ENCODE measurements at regions not wholly inside any gene's neighbourhood (a gene's known extent, or its start where the extent isn't known, plus 50 kb on each side); places are given as distances from the start of the nearest gene placed in this dataset.

DNA sequence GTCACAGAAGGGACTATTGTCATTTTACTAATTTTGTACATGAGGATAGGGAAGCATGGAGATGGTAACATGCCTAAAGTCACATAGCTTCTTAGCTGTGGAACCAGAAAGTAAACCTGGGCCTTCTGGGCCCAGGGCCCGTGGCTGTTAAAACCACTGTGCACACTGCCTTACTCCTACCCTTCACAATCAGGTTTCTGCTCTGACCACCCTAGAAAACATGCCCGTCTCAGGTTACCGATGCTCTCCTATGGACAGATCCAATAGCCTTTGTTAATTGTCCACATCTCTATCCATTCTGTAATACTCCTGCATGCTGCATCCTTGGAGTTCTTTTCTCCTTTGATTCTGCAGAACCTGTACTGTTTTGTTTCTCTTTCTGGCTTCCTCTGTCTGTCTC, 79.0 kb upstream of the TACR1 start:
- no peak for DNase-seq (ENCODE audit: low spot score)

DNA sequence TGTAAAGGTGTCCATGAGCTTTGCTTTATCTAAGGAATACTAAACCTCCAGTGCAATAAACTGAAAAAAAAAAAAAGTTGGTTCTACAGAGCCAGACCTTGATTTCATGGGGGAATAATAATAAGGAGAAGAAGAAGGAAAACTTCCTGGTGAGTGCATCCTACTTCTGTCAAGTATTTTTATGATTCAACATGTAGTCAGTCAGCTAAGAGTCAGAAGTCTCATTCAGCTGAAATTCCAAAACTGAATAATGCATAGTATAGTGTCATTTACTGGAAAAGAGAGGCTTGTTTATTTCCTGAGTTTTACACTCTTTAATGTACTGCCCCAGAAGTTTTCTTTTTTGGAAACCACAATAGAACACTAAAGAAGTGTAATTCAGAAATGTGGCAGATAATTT, 77.8 kb upstream of the TACR1 start:
- no peak for DNase-seq (ENCODE audit: low spot score)

DNA sequence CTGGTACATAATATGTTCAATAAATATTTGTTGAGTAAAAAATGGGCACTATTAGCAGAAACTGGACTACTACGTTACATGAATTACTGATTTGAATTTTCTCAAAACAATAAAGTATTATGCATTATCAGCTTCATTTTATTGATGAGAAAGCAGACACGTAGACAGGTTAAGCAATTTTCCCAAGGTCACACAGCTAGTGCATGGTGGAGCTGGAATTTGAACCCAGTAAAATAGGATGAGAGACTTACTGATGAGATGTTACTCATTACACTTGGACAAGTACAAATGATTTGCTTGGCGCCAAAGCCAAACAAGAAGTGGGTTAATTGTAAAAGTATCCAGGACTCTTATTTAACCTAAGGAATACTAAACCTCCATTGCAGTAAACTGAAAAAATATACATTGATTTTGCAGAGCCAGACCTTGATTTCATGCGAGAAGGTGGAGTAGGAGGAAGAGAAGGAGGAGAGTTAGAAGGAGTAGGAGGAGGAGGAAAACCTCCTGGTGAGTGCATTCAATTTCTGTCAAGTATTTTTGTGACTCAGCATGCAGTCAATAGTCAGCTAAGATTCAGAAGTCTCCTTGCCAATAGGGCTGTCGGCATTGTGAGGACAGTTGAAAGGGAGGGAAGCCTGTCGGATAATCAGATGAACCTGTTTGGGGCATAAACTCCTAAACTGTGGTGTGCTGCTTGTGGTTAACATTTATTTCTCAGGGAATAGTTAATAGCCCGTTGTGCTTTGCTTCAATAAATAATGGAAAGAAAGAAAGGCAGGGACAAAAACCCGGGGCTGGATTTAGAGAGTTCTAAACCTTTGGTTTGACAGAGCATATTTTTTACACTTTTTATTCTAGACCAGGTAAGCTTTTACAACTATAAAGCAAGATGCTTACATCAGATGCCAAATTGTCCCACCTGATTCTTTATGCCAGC, 77.0 kb upstream of the TACR1 start:
- DNase-seq (ENCODE audit: low spot score), result no peak

GRCh38 chr2:75274936-75275335, 75.6 kb upstream of the TACR1 start:
- DNase-seq (ENCODE audit: low spot score), result no peak

DNA sequence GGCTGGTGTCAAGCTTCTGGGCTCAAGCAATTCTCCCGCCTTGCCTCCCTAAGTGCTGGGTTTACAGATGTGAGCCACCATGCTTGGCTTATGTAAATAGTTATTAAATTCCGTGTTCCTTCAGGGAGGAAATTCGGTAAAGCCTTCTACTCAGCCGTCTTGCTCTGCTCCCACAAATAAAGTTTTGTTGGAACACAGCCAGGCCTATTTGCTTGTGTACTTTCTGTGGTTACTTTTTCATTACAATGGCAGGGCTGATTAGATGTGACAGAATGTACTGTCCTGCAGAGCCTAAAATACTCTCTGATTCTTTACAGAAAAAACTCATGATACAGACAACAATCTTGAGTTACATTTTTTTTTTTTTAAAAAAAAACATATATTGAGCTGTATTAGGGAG, 68.8 kb upstream of the TACR1 start:
- DNase-seq (ENCODE audit: low spot score), result no peak

DNA sequence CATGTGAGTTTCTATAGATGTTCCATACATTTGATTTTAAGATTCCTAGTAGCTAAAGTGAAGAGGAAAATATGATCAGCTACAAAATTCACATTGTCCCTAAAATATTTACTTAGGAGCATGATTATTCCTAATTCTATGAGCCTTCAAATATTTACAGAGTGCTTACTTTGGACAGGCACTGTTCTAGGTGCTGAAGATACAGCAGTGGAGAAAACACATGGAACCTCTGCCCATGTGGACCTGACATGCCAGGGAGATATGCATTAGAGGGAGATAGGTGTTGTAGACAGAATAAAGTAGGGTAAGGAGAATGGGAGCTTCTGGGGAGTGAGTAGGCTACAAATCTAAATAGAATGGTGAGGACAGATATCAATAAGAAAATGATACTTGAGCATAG, 62.6 kb upstream of the TACR1 start:
- DNase-seq (ENCODE audit: low spot score), result no peak

DNA sequence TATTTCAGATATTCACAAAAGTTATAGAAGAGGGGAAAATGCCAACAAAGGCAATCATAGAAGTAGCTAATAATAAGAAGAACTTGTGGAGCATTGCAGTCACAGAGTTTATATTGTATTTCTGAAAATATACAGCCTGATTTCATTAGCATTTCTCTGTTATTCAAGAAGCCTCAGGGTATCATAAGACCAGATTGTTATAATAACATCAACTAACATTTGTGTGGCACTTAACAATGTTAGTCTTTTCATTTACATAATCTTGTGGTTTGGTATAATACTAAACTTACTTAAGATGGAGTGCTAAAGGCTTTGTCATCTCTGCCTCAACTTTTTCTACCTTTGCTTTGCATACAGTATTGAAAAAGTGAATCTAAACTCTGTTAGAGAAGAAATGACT, 61.6 kb upstream of the TACR1 start:
- DNase-seq (ENCODE audit: low spot score), result no peak

- DNase-seq (ENCODE audit: low spot score), result no peak
These were observed 59.3 kb upstream of the TACR1 start for GRCh38 chr2:75258620-75259019.

- DNase-seq (ENCODE audit: low spot score), result no peak
These were observed 57.2 kb upstream of the TACR1 start for GRCh38 chr2:75256485-75256884.

DNA sequence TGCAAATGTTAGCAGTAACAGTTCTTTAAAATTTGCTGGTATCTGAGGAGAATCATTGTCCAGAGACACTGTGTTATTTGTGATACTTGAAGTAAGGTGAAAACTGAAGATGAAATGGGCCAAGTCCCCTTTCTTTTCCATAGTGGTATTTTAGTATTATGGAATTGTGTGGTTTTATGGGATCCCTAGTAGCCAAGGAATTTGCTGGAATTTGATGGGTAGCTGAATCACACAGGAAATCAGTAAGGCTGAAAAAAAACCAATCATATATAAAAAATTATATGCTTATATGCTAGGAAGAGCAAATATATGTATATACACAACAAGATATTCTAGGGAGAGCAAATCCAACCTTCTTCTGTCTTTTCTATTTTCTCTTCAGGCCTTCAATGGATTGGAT, 54.2 kb upstream of the TACR1 start:
- no peak for DNase-seq (ENCODE audit: low spot score)

DNA sequence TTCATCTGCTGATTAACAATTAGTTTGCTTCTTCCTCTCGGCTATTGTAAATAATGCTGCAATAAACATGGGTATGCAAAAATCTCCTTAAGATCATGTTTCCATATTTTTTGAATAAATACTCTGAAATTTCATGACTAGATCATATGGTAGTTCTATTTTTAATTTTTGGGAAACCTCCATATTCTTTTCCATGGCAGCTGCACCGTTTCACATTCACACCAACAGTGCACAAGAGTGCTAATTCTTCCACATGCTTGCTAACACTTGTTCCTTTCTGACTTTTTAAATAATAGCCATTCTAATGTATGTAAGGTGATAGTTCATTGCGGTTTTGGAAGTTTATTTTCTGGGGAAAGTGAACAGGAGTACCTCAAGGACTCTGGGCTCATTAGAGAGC, 52.6 kb upstream of the TACR1 start:
- DNase-seq (ENCODE audit: low spot score), result no peak
